DOHH2 (cell line): ENCODE measurements at regions not wholly inside any gene's neighbourhood (a gene's known extent, or its start where the extent isn't known, plus 50 kb on each side); places are given as distances from the start of the nearest gene placed in this dataset.

Experiments used
- EZH2phosphoT487 ChIP-seq: fragments of 200-600 bp; sonication (generic); IDR thresholded peaks from 2 replicates; pipeline ENCODE4 v1.6.1; 2017; ENCODE audit warnings: borderline replicate concordance, mild to moderate bottlenecking, antibody characterized with exemption, low read length, moderate library complexity, mixed read lengths
- TF ChIP-seq, protein P1 (sequence below): fragments of 200-600 bp; sonication (generic); IDR thresholded peaks from one replicate; pipeline ENCODE4 v1.5.1; 2014; ENCODE audit warnings: antibody characterized with exemption, mild to moderate bottlenecking, low read depth, low read length; ENCODE audit not compliant: poor library complexity, severe bottlenecking

DNA sequence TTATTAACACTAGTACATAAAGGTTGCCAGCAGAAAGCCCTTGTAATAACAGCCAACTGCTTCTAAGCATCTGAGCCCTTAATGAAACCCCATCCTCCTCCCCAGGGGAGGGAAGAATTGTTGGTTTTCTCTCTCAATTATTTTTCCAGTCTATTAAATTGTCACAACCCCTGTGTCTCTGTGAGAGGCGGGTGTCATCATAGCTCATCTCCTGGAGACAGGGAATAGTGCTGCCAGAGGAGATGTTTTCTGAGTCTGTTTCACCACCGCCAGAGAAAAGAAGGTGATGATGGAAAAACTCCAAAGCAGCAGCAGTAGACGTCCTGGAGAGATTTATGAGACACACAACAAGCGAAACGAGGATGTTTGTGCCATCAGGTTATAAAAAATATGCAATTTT lies 271.1 kb upstream of the NMUR2 start:
- TF ChIP-seq, protein P1, sequence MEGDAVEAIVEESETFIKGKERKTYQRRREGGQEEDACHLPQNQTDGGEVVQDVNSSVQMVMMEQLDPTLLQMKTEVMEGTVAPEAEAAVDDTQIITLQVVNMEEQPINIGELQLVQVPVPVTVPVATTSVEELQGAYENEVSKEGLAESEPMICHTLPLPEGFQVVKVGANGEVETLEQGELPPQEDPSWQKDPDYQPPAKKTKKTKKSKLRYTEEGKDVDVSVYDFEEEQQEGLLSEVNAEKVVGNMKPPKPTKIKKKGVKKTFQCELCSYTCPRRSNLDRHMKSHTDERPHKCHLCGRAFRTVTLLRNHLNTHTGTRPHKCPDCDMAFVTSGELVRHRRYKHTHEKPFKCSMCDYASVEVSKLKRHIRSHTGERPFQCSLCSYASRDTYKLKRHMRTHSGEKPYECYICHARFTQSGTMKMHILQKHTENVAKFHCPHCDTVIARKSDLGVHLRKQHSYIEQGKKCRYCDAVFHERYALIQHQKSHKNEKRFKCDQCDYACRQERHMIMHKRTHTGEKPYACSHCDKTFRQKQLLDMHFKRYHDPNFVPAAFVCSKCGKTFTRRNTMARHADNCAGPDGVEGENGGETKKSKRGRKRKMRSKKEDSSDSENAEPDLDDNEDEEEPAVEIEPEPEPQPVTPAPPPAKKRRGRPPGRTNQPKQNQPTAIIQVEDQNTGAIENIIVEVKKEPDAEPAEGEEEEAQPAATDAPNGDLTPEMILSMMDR = no peak
- TF ChIP-seq EZH2phosphoT487 = no peak
